Astrocyte (in vitro differentiated cells and primary cell): ENCODE measurements at regions not wholly inside any gene's neighbourhood (a gene's known extent, or its start where the extent isn't known, plus 50 kb on each side); places are given as distances from the start of the nearest gene placed in this dataset.
A peak's percentile ranks its signal among the peaks of the same experiment; 100 is the strongest.

ENCODE experiments used
- DNase-seq: peaks from one replicate; pipeline ENCODE4 v3.0.0-alpha.2; 2010; ENCODE audit warnings: low read depth
- FAIRE-seq: peaks from 2 replicates; lab custom pipeline; 2011; peaks lifted over from hg19 to GRCh38; lab: Jason Lieb, UNC
- H2AFZ ChIP-seq: 2 replicates; pipeline ENCODE4 v1.6.0; 2012; ENCODE audit warnings: low read depth, low read length, inconsistent platforms
- H3K27ac ChIP-seq: 2 replicates; pipeline ENCODE4 v1.5.1; 2011; ENCODE audit warnings: low read depth, low read length, inconsistent platforms
- H3K27me3 ChIP-seq: 2 replicates; pipeline ENCODE4 v1.6.0; 2011; ENCODE audit warnings: low read length, inconsistent platforms; ENCODE audit not compliant: insufficient read depth
- H3K36me3 ChIP-seq: 2 replicates; pipeline ENCODE4 v1.5.1; 2011; ENCODE audit warnings: low read length, inconsistent platforms; ENCODE audit not compliant: insufficient read depth
- H3K4me1 ChIP-seq: 2 replicates; pipeline ENCODE4 v1.5.1; 2011; ENCODE audit warnings: low read length, inconsistent platforms; ENCODE audit not compliant: insufficient read depth
- H3K4me2 ChIP-seq: 2 replicates; pipeline ENCODE4 v1.6.0; 2012; ENCODE audit warnings: low read length, inconsistent platforms
- H3K4me3 ChIP-seq: 2 replicates; pipeline ENCODE4 v1.5.1; 2011; ENCODE audit warnings: low read depth, mild to moderate bottlenecking, low read length, inconsistent platforms; ENCODE audit not compliant: insufficient read depth
- H3K79me2 ChIP-seq: 2 replicates; pipeline ENCODE4 v1.6.0; 2012; ENCODE audit warnings: mild to moderate bottlenecking, low read length, inconsistent platforms; ENCODE audit not compliant: insufficient read depth
- H3K9ac ChIP-seq: 2 replicates; pipeline ENCODE4 v1.6.0; 2012; ENCODE audit warnings: mild to moderate bottlenecking, low read length, inconsistent platforms
- H3K9me3 ChIP-seq: 2 replicates; pipeline ENCODE4 v1.5.1; 2012; ENCODE audit warnings: low read depth, mild to moderate bottlenecking, low read length, inconsistent platforms; ENCODE audit not compliant: insufficient read depth
- H4K20me1 ChIP-seq: 2 replicates; pipeline ENCODE4 v1.6.0; 2012; ENCODE audit warnings: low read length, inconsistent platforms; ENCODE audit not compliant: insufficient read depth
- H3K27ac Mint-ChIP-seq: one replicate; pipeline ENCODE4 v1.8.0; 2021; ENCODE audit warnings: mild to moderate bottlenecking, mixed read lengths; ENCODE audit not compliant: unreplicated experiment
- H3K27me3 Mint-ChIP-seq: one replicate; pipeline ENCODE4 v1.8.0; 2021; ENCODE audit warnings: low read depth, mixed read lengths; ENCODE audit not compliant: unreplicated experiment
- H3K36me3 Mint-ChIP-seq: one replicate; pipeline ENCODE4 v1.8.0; 2021; ENCODE audit warnings: low read depth, mixed read lengths; ENCODE audit not compliant: unreplicated experiment
- H3K4me1 Mint-ChIP-seq: one replicate; pipeline ENCODE4 v1.8.0; 2021; ENCODE audit warnings: low read depth, mixed read lengths; ENCODE audit not compliant: unreplicated experiment
- H3K4me3 Mint-ChIP-seq: one replicate; pipeline ENCODE4 v1.8.0; 2021; ENCODE audit warnings: mild to moderate bottlenecking, moderate library complexity, mixed read lengths; ENCODE audit not compliant: unreplicated experiment
- H3K9me3 Mint-ChIP-seq: one replicate; pipeline ENCODE4 v1.8.0; 2021; ENCODE audit warnings: mild to moderate bottlenecking, mixed read lengths; ENCODE audit not compliant: unreplicated experiment
- CTCF ChIP-seq: IDR thresholded peaks from 2 replicates; pipeline ENCODE4 v1.5.1; 2011; ENCODE audit warnings: low read depth, mild to moderate bottlenecking, inconsistent platforms, low read length, moderate library complexity; ENCODE audit not compliant: insufficient read depth
- EZH2 ChIP-seq: IDR thresholded peaks from 2 replicates; pipeline ENCODE4 v1.6.1; 2012; ENCODE audit warnings: mild to moderate bottlenecking, low read length, inconsistent platforms; ENCODE audit not compliant: insufficient read depth

- Histone ChIP-seq H4K20me1 (no peaks in the 10 kb centered on the region), H2AFZ (no peak overlapping the region), H3K9me3 (no peaks in the 10 kb centered on the region), H3K36me3 (no peaks in the 10 kb centered on the region), H3K27me3 (no peaks in the 10 kb centered on the region), H3K4me3 (no peak overlapping the region), H3K4me1 (no peaks in the 10 kb centered on the region), H3K9ac (no peak overlapping the region), H3K27ac (no peak overlapping the region), H3K4me2 (no peak overlapping the region), H3K79me2 (no peaks in the 10 kb centered on the region)
- no peak for DNase-seq
- no peak overlapping the region for H3K4me3 Mint-ChIP-seq
- no peaks in the 10 kb centered on the region for H3K36me3 Mint-ChIP-seq
- H3K9me3 Mint-ChIP-seq = no peaks in the 10 kb centered on the region
- no peak overlapping the region for H3K27ac Mint-ChIP-seq
- no peak for TF ChIP-seq CTCF
- TF ChIP-seq EZH2 = no peak
- peaks cover 8% of the 10 kb centered on the region for H3K4me1 Mint-ChIP-seq
- H3K27me3 Mint-ChIP-seq = peaks cover 4% of the 10 kb centered on the region
- FAIRE-seq = no peak
Observed at GRCh38 chr18:5651736-5652135, 107.9 kb upstream of the EPB41L3 start.

GRCh38 chr18:5649439-5649838, 105.6 kb upstream of the EPB41L3 start:
- Mint-ChIP-seq H3K27ac (no peak overlapping the region), H3K36me3 (no peaks in the 10 kb centered on the region), H3K4me1 (peaks cover 25% of the 10 kb centered on the region), H3K9me3 (peaks cover 3% of the 10 kb centered on the region), H3K27me3 (peaks cover 2% of the 10 kb centered on the region), H3K4me3 (no peak overlapping the region)
- no peak for FAIRE-seq
- Histone ChIP-seq H3K4me3 (no peak overlapping the region), H3K4me2 (no peak overlapping the region), H3K36me3 (no peaks in the 10 kb centered on the region), H4K20me1 (no peaks in the 10 kb centered on the region), H3K27ac (no peak overlapping the region), H3K79me2 (no peaks in the 10 kb centered on the region), H2AFZ (no peak overlapping the region), H3K27me3 (peaks cover 1% of the 10 kb centered on the region), H3K9ac (no peak overlapping the region), H3K4me1 (no peaks in the 10 kb centered on the region), H3K9me3 (no peaks in the 10 kb centered on the region)
- TF ChIP-seq CTCF = no peak
- TF ChIP-seq EZH2 = no peak
- DNase-seq = no peak

DNA sequence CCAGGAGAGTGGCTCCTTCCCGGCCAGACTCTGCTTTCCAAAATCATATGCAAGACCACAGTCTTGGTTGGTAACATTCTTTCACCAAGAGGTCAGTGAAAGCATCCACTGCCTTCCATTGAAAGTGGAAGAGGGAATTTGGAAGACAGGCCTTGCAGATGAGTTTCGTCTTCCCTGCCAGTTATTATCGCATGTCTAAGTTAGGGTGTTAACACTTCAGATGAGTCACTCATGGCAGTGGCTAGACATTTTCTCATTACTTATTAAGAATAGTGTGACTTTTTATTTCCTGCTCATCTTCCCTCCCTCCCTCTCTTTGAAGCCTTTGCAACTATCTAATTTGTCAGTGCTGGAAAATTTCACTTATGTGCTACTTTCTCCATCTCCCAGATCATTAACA, 102.9 kb upstream of the EPB41L3 start:
- no peaks in the 10 kb centered on the region for H3K36me3 Mint-ChIP-seq
- H3K4me3 Mint-ChIP-seq = peak overlapping the region; percentile 35
- H3K27me3 Mint-ChIP-seq = peaks cover 2% of the 10 kb centered on the region
- FAIRE-seq (no peak), DNase-seq (peak; percentile 4)
- Histone ChIP-seq H4K20me1 (no peaks in the 10 kb centered on the region), H3K4me3 (no peak overlapping the region), H3K27me3 (peaks cover 5% of the 10 kb centered on the region), H3K79me2 (no peaks in the 10 kb centered on the region), H3K4me2 (no peak overlapping the region), H2AFZ (no peak overlapping the region), H3K9me3 (no peaks in the 10 kb centered on the region), H3K36me3 (no peaks in the 10 kb centered on the region), H3K4me1 (no peaks in the 10 kb centered on the region), H3K27ac (no peak overlapping the region), H3K9ac (no peak overlapping the region)
- H3K4me1 Mint-ChIP-seq = peaks cover 25% of the 10 kb centered on the region
- H3K27ac Mint-ChIP-seq = peak overlapping the region; percentile 83
- H3K9me3 Mint-ChIP-seq = peaks cover 3% of the 10 kb centered on the region
- no peak for TF ChIP-seq EZH2
